ENCODE measurements at regions not wholly inside any gene's neighbourhood (a gene's known extent, or its start where the extent isn't known, plus 50 kb on each side); places are given as distances from the start of the nearest gene placed in this dataset.

DNA sequence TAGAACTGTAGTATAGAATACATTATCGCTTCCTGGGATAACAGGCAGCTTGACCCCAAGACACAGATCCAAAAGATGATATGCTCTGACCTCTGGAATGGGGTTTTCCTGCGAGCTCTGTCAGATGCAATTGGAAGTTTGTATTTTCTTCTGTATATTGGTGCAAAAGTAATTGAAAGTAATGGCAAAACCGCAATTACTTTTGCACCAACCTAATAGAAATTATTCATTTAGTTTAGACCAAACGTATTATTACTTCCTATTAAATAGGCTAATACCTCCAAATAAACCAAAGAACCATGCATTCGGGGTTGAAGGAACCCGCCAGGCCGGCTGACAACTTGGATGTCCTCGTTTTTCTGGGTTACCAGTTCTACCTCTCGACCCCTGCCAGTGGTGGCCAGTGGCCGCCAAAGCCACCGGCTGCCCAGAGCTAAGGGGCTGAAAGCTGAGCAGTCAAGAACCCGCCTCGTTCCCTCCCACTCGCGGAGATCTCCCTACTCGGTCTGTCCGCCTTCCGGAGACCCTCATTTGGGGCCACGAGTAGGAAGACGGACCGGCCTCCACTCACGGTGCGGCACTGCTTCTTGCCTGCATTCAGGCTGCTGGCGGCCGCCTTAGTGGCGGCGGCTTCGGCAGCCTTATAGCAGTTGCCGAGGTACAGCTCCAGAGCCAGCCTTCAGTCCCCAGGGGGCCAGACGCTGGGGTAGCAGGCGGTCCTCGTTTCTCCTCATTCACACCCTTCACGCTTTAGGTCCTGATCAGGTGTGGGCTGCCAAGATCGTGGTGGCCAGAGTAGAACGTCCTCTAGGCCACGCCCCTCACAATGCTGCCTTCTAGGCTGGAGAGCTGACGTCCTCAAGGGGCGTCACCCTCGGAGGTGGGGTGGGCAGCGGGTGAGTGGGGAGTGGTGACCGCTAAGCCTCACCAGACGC lies 121.9 kb downstream of the RBMX2 start:
- TF ChIP-seq, protein P1, sequence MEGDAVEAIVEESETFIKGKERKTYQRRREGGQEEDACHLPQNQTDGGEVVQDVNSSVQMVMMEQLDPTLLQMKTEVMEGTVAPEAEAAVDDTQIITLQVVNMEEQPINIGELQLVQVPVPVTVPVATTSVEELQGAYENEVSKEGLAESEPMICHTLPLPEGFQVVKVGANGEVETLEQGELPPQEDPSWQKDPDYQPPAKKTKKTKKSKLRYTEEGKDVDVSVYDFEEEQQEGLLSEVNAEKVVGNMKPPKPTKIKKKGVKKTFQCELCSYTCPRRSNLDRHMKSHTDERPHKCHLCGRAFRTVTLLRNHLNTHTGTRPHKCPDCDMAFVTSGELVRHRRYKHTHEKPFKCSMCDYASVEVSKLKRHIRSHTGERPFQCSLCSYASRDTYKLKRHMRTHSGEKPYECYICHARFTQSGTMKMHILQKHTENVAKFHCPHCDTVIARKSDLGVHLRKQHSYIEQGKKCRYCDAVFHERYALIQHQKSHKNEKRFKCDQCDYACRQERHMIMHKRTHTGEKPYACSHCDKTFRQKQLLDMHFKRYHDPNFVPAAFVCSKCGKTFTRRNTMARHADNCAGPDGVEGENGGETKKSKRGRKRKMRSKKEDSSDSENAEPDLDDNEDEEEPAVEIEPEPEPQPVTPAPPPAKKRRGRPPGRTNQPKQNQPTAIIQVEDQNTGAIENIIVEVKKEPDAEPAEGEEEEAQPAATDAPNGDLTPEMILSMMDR (IDR thresholded peaks at IDR 0.05; ENCODE audit: low read depth, low read length): no peak
- TF ChIP-seq EZH2phosphoT487 (IDR thresholded peaks at IDR 0.05; ENCODE audit: low read depth): no peak

All from OCI-LY3 (cell line).